HG03139 (cell line): ENCODE measurements at regions not wholly inside any gene's neighbourhood (a gene's known extent, or its start where the extent isn't known, plus 50 kb on each side); places are given as distances from the start of the nearest gene placed in this dataset.
A peak's percentile ranks its signal among the peaks of the same experiment; 100 is the strongest.

ENCODE experiments used
- ATAC-seq: cut with Tn5 transposase; IDR thresholded peaks from one replicate; pipeline ENCODE4 v1.9.1; 2021; ENCODE audit not compliant: unreplicated experiment

- ATAC-seq = no peak
Measured at GRCh38 chr12:90275088-90275487, 566.5 kb upstream of the ATP2B1 start.

GRCh38 chr12:90274407-90274806, 565.8 kb upstream of the ATP2B1 start:
- ATAC-seq = no peak

- ATAC-seq = no peak
Measured at GRCh38 chr12:90268574-90268973, 559.9 kb upstream of the ATP2B1 start.

GRCh38 chr12:90262251-90262650, 553.6 kb upstream of the ATP2B1 start:
- ATAC-seq = no peak

GRCh38 chr12:90261283-90261682, 552.6 kb upstream of the ATP2B1 start:
- no peak for ATAC-seq

- ATAC-seq = no peak
Measured at GRCh38 chr12:90260136-90260535, 551.5 kb upstream of the ATP2B1 start.

GRCh38 chr12:90257927-90258624, 549.4 kb upstream of the ATP2B1 start:
- ATAC-seq = no peak

- no peak for ATAC-seq
Measured at GRCh38 chr12:90254796-90255195, 546.2 kb upstream of the ATP2B1 start.

- peak; percentile 100 for ATAC-seq
Measured at GRCh38 chr12:90253674-90254181, 545.1 kb upstream of the ATP2B1 start.

GRCh38 chr12:90253136-90253535, 544.5 kb upstream of the ATP2B1 start:
- no peak for ATAC-seq

- ATAC-seq = no peak
Measured at GRCh38 chr12:90250766-90251165, 542.1 kb upstream of the ATP2B1 start.

- no peak for ATAC-seq
Measured at GRCh38 chr12:90250042-90250441, 541.4 kb upstream of the ATP2B1 start.

GRCh38 chr12:90246688-90247087, 538.0 kb upstream of the ATP2B1 start:
- ATAC-seq = no peak

- no peak for ATAC-seq
Measured at GRCh38 chr12:90245391-90245790, 536.8 kb upstream of the ATP2B1 start.

GRCh38 chr12:90244232-90244631, 535.6 kb upstream of the ATP2B1 start:
- no peak for ATAC-seq

GRCh38 chr12:90243211-90243610, 534.6 kb upstream of the ATP2B1 start:
- ATAC-seq = no peak

GRCh38 chr12:90239732-90240260, 531.2 kb upstream of the ATP2B1 start:
- ATAC-seq = no peak

- ATAC-seq = no peak
Measured at GRCh38 chr12:90238663-90239271, 530.1 kb upstream of the ATP2B1 start.

- ATAC-seq = no peak
Measured at GRCh38 chr12:90237841-90238240, 529.2 kb upstream of the ATP2B1 start.

- ATAC-seq = no peak
Measured at GRCh38 chr12:90235642-90236041, 527.0 kb upstream of the ATP2B1 start.

- ATAC-seq = no peak
Measured at GRCh38 chr12:90234472-90234871, 525.8 kb upstream of the ATP2B1 start.
